WTC11 (cell line): ENCODE measurements at regions not wholly inside any gene's neighbourhood (a gene's known extent, or its start where the extent isn't known, plus 50 kb on each side); places are given as distances from the start of the nearest gene placed in this dataset.

ENCODE experiments used
- CREM ChIP-seq: sonication (generic); formaldehyde crosslinking; IDR thresholded peaks from 2 replicates; pipeline ENCODE4 v1.8.1; 2022; ENCODE audit warnings: mild to moderate bottlenecking, missing genetic modification reagents, moderate library complexity
- FOXJ3 ChIP-seq: sonication (generic); formaldehyde crosslinking; IDR thresholded peaks from 2 replicates; pipeline ENCODE4 v1.9.0; 2021; ENCODE audit warnings: missing genetic modification reagents, mild to moderate bottlenecking, borderline replicate concordance
- FOXP4 ChIP-seq: sonication (generic); formaldehyde crosslinking; IDR thresholded peaks from 2 replicates; pipeline ENCODE4 v1.8.0; 2022; ENCODE audit warnings: mild to moderate bottlenecking, missing genetic modification reagents
- IRF2 ChIP-seq: sonication (generic); formaldehyde crosslinking; IDR thresholded peaks from 2 replicates; pipeline ENCODE4 v1.8.0; 2022; ENCODE audit warnings: low read depth, missing genetic modification reagents, borderline replicate concordance
- NR1H2 ChIP-seq: sonication (generic); formaldehyde crosslinking; IDR thresholded peaks from 2 replicates; pipeline ENCODE4 v1.9.0; 2021; ENCODE audit warnings: mild to moderate bottlenecking, moderate library complexity, missing genetic modification reagents
- NR3C1 ChIP-seq: sonication (generic); formaldehyde crosslinking; conservative IDR thresholded peaks from 2 replicates; pipeline ENCODE4 v1.8.1; 2023; ENCODE audit warnings: low read depth, mild to moderate bottlenecking, missing genetic modification reagents
- ZNF263 ChIP-seq: sonication (generic); formaldehyde crosslinking; IDR thresholded peaks from 2 replicates; pipeline ENCODE4 v1.8.1; 2022; ENCODE audit warnings: low read depth, mild to moderate bottlenecking, moderate library complexity, missing genetic modification reagents
- TF ChIP-seq, protein P1 (sequence below): fragments of 200-600 bp; IDR thresholded peaks from 2 replicates; pipeline ENCODE4 v1.8.0; 2022; ENCODE audit warnings: antibody characterized with exemption
- TF ChIP-seq, protein P2 (sequence below): sonication (generic); formaldehyde crosslinking; IDR thresholded peaks from 2 replicates; pipeline ENCODE4 v1.8.0; 2022; ENCODE audit warnings: mild to moderate bottlenecking, missing genetic modification reagents
- TF ChIP-seq, protein P3 (sequence below): sonication (generic); formaldehyde crosslinking; IDR thresholded peaks from 2 replicates; pipeline ENCODE4 v1.8.1; 2023; ENCODE audit warnings: mild to moderate bottlenecking, moderate library complexity, missing genetic modification reagents

DNA sequence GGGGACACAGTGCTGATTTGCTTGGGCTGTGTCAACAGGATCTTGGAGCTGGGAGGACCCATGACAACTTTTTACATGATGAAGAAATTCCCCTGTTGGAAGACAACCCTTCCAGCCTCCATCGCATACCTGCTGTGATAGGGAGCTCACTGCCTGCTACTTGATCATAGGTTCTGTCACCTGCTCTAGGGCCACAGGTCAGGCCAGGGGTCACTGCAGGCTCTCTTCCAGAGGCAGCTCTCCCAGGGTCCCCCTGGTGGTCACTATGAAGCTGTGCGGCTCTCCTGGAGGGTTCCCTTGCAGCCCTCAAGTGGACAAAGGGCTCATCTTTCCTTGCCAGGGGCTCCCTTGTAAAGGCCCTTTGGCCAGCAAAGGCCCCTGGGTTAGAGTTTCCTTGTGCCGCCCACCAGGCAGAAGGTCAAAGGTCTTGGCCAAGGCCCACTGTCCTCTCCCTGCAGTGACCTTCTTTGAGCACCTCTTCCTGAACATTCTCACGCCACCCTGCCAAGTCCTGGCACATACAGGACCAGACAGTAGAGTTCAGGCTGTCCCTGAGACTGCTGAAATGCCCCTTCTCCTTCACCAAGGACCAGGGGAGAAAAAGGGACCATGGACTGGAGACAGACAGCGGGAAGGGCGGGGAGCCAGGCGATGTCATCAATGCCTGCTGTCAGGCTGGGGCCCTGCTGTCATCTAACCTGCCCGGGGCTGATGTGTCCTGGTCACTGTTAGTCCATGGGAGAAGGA, 345.1 kb downstream of the DYSF start:
- TF ChIP-seq CREM (CRISPR knock-in tag) (no peak), NR1H2 (CRISPR knock-in tag) (no peak), NR3C1 (no peak), FOXP4 (CRISPR knock-in tag) (no peak), ZNF263 (no peak), IRF2 (CRISPR knock-in tag) (no peak), FOXJ3 (CRISPR knock-in tag) (no peak)
- TF ChIP-seq, protein P1, sequence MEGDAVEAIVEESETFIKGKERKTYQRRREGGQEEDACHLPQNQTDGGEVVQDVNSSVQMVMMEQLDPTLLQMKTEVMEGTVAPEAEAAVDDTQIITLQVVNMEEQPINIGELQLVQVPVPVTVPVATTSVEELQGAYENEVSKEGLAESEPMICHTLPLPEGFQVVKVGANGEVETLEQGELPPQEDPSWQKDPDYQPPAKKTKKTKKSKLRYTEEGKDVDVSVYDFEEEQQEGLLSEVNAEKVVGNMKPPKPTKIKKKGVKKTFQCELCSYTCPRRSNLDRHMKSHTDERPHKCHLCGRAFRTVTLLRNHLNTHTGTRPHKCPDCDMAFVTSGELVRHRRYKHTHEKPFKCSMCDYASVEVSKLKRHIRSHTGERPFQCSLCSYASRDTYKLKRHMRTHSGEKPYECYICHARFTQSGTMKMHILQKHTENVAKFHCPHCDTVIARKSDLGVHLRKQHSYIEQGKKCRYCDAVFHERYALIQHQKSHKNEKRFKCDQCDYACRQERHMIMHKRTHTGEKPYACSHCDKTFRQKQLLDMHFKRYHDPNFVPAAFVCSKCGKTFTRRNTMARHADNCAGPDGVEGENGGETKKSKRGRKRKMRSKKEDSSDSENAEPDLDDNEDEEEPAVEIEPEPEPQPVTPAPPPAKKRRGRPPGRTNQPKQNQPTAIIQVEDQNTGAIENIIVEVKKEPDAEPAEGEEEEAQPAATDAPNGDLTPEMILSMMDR = peak; percentile 87
- TF ChIP-seq, protein P2, sequence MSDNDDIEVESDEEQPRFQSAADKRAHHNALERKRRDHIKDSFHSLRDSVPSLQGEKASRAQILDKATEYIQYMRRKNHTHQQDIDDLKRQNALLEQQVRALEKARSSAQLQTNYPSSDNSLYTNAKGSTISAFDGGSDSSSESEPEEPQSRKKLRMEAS (CRISPR knock-in tag) = no peak
- TF ChIP-seq, protein P3, sequence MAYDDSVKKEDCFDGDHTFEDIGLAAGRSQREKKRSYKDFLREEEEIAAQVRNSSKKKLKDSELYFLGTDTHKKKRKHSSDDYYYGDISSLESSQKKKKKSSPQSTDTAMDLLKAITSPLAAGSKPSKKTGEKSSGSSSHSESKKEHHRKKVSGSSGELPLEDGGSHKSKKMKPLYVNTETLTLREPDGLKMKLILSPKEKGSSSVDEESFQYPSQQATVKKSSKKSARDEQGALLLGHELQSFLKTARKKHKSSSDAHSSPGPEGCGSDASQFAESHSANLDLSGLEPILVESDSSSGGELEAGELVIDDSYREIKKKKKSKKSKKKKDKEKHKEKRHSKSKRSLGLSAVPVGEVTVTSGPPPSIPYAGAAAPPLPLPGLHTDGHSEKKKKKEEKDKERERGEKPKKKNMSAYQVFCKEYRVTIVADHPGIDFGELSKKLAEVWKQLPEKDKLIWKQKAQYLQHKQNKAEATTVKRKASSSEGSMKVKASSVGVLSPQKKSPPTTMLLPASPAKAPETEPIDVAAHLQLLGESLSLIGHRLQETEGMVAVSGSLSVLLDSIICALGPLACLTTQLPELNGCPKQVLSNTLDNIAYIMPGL = no peak
